OCI-LY1 (cell line): ENCODE measurements at regions not wholly inside any gene's neighbourhood (a gene's known extent, or its start where the extent isn't known, plus 50 kb on each side); places are given as distances from the start of the nearest gene placed in this dataset.

Experiments
- H2AFZ ChIP-seq: fragments of 200-600 bp; sonication (generic), shearing (Covaris generic); 2 replicates; pipeline ENCODE4 v1.6.0; 2014; ENCODE audit warnings: antibody characterized with exemption, mild to moderate bottlenecking, low read length
- H3F3A ChIP-seq: fragments of 200-600 bp; sonication (generic), shearing (Covaris generic); 2 replicates; pipeline ENCODE4 v1.6.0; 2014; ENCODE audit warnings: mild to moderate bottlenecking, antibody characterized with exemption, low read length, moderate library complexity; ENCODE audit not compliant: insufficient read depth
- H3K27ac ChIP-seq: fragments of 200-600 bp; sonication (generic); 2 replicates; pipeline ENCODE4 v1.5.1; 2014; ENCODE audit warnings: low read length, mixed run types, mild to moderate bottlenecking, low read depth; ENCODE audit not compliant: poor library complexity, severe bottlenecking
- H3K27me3 ChIP-seq: fragments of 200-600 bp; sonication (generic); 2 replicates; pipeline ENCODE4 v1.6.0; 2014; ENCODE audit warnings: antibody characterized with exemption, mild to moderate bottlenecking, low read length, moderate library complexity; ENCODE audit not compliant: insufficient read depth
- H3K36me3 ChIP-seq: fragments of 200-600 bp; sonication (generic); 2 replicates; pipeline ENCODE4 v1.6.1; 2014; ENCODE audit warnings: mild to moderate bottlenecking, antibody characterized with exemption, low read length, moderate library complexity, mixed read lengths; ENCODE audit not compliant: insufficient read depth
- H3K4me1 ChIP-seq: fragments of 200-600 bp; sonication (generic); 2 replicates; pipeline ENCODE4 v1.5.1; 2014; ENCODE audit warnings: mild to moderate bottlenecking, low read length, moderate library complexity; ENCODE audit not compliant: insufficient read depth, severe bottlenecking
- H3K4me2 ChIP-seq: fragments of 200-600 bp; sonication (generic), shearing (Covaris generic); 2 replicates; pipeline ENCODE4 v1.6.1; 2014; ENCODE audit warnings: low read length
- H3K4me3 ChIP-seq: fragments of 200-600 bp; sonication (generic); 2 replicates; pipeline ENCODE4 v1.5.1; 2014; ENCODE audit warnings: low read length, low read depth, mild to moderate bottlenecking, mixed read lengths; ENCODE audit not compliant: poor library complexity, severe bottlenecking
- H3K79me2 ChIP-seq: fragments of 200-600 bp; shearing (Covaris generic); 2 replicates; pipeline ENCODE4 v1.6.1; 2016; ENCODE audit warnings: mixed run types, low read length, mixed read lengths; ENCODE audit not compliant: insufficient read depth
- H3K9ac ChIP-seq: fragments of 200-600 bp; sonication (generic), shearing (Covaris generic); 2 replicates; pipeline ENCODE4 v1.6.1; 2014; ENCODE audit warnings: mild to moderate bottlenecking, low read length, mixed read lengths
- H3K9me2 ChIP-seq: fragments of 200-600 bp; sonication (generic), shearing (Covaris generic); 2 replicates; pipeline ENCODE4 v1.6.1; 2014; ENCODE audit warnings: low read depth, mild to moderate bottlenecking, low read length, mixed read lengths
- H3K9me3 ChIP-seq: fragments of 200-600 bp; shearing (Covaris generic); 2 replicates; pipeline ENCODE4 v1.6.1; 2014; ENCODE audit warnings: low read length, mixed read lengths
- H4K20me1 ChIP-seq: fragments of 200-600 bp; sonication (generic), shearing (Covaris generic); 2 replicates; pipeline ENCODE4 v1.6.0; 2016; ENCODE audit warnings: mild to moderate bottlenecking, low read length; ENCODE audit not compliant: insufficient read depth
- CTCF ChIP-seq: fragments of 200-600 bp; sonication (generic), shearing (Covaris generic); IDR thresholded peaks from 2 replicates; pipeline ENCODE4 v1.5.1; 2017; ENCODE audit warnings: mild to moderate bottlenecking, antibody characterized with exemption, low read length, moderate library complexity, mixed read lengths
- EZH2 ChIP-seq: fragments of 200-600 bp; sonication (generic), shearing (Covaris generic); IDR thresholded peaks from 2 replicates; pipeline ENCODE4 v1.8.0; 2017; ENCODE audit warnings: borderline replicate concordance, mixed run types, mild to moderate bottlenecking, antibody characterized with exemption, low read length, moderate library complexity, mixed read lengths

- TF ChIP-seq CTCF (no peak), EZH2 (no peak)
- Histone ChIP-seq H3F3A (no peaks in the 10 kb centered on the region), H3K9me3 (peaks cover 9% of the 10 kb centered on the region; the same call in 1 of the 2 replicates), H2AFZ (no peak overlapping the region), H3K9ac (no peak overlapping the region), H4K20me1 (no peaks in the 10 kb centered on the region), H3K4me3 (no peak overlapping the region), H3K79me2 (no peaks in the 10 kb centered on the region), H3K27me3 (no peaks in the 10 kb centered on the region), H3K4me2 (no peak overlapping the region), H3K9me2 (no peaks in the 10 kb centered on the region), H3K36me3 (no peaks in the 10 kb centered on the region), H3K4me1 (no peaks in the 10 kb centered on the region), H3K27ac (no peak overlapping the region)
These were observed 306.8 kb upstream of the CNR1 start for GRCh38 chr6:88472851-88473525.

GRCh38 chr6:88459643-88460042, 293.5 kb upstream of the CNR1 start:
- Histone ChIP-seq H3K9me3 (no peaks in the 10 kb centered on the region), H4K20me1 (no peaks in the 10 kb centered on the region), H3K4me2 (no peak overlapping the region), H3K4me3 (no peak overlapping the region), H3K4me1 (peaks cover 7% of the 10 kb centered on the region), H3K27ac (no peak overlapping the region), H3K79me2 (no peaks in the 10 kb centered on the region), H3K27me3 (no peaks in the 10 kb centered on the region), H3F3A (no peaks in the 10 kb centered on the region), H3K9ac (no peak overlapping the region), H2AFZ (no peak overlapping the region), H3K36me3 (no peaks in the 10 kb centered on the region), H3K9me2 (no peaks in the 10 kb centered on the region)
- TF ChIP-seq EZH2: no peak

- TF ChIP-seq CTCF (no peak), EZH2 (no peak)
- no peaks in the 10 kb centered on the region for H3K27me3 ChIP-seq
- H3K4me3 ChIP-seq: no peak overlapping the region
- no peaks in the 10 kb centered on the region for H3K79me2 ChIP-seq
- no peaks in the 10 kb centered on the region for H3K36me3 ChIP-seq
- no peak overlapping the region for H3K9ac ChIP-seq
- H3K9me2 ChIP-seq: no peaks in the 10 kb centered on the region
- no peak overlapping the region for H3K27ac ChIP-seq
- no peaks in the 10 kb centered on the region for H3K9me3 ChIP-seq
- H3K4me2 ChIP-seq: no peak overlapping the region
- no peak overlapping the region for H2AFZ ChIP-seq
- H4K20me1 ChIP-seq: no peaks in the 10 kb centered on the region
- H3F3A ChIP-seq: no peaks in the 10 kb centered on the region
- peaks cover 7% of the 10 kb centered on the region for H3K4me1 ChIP-seq
These were observed 293.0 kb upstream of the CNR1 start for GRCh38 chr6:88459189-88459588.

- Histone ChIP-seq H3K36me3 (no peaks in the 10 kb centered on the region), H3K79me2 (no peaks in the 10 kb centered on the region), H4K20me1 (no peaks in the 10 kb centered on the region), H3K27ac (no peak overlapping the region), H3K27me3 (no peaks in the 10 kb centered on the region), H3K4me1 (peaks cover 5% of the 10 kb centered on the region), H3K9me2 (no peaks in the 10 kb centered on the region), H3K4me2 (no peak overlapping the region), H2AFZ (no peak overlapping the region), H3F3A (no peaks in the 10 kb centered on the region), H3K9ac (no peak overlapping the region), H3K9me3 (no peaks in the 10 kb centered on the region), H3K4me3 (no peak overlapping the region)
- TF ChIP-seq CTCF: no peak
These were observed 292.5 kb upstream of the CNR1 start for GRCh38 chr6:88458662-88459061.
